GM13976 (cell line): ENCODE measurements at regions not wholly inside any gene's neighbourhood (a gene's known extent, or its start where the extent isn't known, plus 50 kb on each side); places are given as distances from the start of the nearest gene placed in this dataset.

Experiments used
- DNase-seq: peaks from one replicate; pipeline ENCODE4 v3.0.0; 2012; ENCODE audit warnings: low spot score
- in situ Hi-C: fragments of 300-500 bp; cut with MboI; formaldehyde crosslinking; loops from one replicate; pipeline ENCODE4 v1.12.0; 2022; ENCODE audit warnings: low sequenced_read_pairs, mixed read lengths, inconsistent platforms; ENCODE audit not compliant: unreplicated experiment
- TF ChIP-seq, protein P1 (sequence below): IDR thresholded peaks from 2 replicates; pipeline ENCODE4 v1.5.1; 2012; ENCODE audit warnings: borderline replicate concordance, mild to moderate bottlenecking; ENCODE audit not compliant: insufficient read depth; ENCODE audit errors: extremely low read depth, missing control alignments, control extremely low read depth

DNA sequence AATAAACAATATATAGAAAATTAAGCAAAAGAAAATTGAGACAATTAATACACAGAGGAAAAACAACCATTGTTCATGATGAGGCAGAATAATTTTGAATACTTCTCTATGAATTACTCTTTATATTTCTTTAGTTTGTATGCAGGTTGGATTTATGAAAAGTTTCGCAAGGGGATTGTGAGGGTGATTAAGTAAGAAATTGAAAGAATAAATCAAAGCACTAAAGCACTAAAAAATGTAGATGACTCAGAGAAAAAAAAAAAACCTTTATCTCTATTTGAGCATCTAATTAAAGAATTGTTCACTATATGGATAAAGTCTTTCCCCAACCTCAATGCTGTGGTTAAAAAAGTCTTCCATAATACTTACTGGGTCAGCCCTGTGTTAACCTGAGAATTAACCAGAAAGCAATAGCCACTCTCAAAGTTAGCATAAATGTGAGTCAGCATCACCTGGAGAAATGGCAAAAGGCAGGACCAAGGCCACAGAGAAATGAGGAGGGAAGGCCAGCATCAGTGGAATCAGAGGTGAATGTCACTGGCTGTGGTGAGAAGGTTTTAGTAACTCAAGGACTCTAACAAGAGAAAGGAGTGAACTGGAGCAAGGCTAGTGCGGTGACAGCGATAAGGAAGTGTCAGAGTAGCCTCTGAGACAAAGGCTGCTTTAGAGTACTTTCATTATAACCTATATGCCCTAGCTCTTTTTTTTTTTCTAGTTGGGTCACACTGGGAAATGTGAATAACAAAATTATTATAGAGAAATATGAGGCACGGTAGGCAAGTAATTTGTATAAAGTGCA lies 310.4 kb downstream of the KCNC2 start:
- in situ Hi-C loops, result no loop called here
- TF ChIP-seq, protein P1, sequence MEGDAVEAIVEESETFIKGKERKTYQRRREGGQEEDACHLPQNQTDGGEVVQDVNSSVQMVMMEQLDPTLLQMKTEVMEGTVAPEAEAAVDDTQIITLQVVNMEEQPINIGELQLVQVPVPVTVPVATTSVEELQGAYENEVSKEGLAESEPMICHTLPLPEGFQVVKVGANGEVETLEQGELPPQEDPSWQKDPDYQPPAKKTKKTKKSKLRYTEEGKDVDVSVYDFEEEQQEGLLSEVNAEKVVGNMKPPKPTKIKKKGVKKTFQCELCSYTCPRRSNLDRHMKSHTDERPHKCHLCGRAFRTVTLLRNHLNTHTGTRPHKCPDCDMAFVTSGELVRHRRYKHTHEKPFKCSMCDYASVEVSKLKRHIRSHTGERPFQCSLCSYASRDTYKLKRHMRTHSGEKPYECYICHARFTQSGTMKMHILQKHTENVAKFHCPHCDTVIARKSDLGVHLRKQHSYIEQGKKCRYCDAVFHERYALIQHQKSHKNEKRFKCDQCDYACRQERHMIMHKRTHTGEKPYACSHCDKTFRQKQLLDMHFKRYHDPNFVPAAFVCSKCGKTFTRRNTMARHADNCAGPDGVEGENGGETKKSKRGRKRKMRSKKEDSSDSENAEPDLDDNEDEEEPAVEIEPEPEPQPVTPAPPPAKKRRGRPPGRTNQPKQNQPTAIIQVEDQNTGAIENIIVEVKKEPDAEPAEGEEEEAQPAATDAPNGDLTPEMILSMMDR, result no peak
- no peak for DNase-seq

DNA sequence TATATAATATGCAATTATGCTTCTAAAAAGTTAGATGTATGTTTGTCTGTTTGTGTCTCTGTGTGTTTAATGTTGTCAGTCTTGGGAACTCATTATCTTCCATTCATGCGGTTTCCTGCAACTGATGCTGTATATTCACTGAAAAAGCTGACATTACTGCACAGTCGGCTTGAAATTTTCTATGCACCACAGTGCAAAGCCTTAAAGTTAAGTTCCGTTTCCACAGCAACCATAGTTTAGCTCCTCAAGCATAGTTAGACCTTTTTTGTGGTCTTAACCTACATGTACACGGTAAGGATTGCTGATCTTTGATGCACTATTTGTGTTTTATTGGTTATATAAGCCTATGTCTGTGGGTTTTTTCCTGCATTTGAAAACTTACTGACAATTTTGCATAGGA lies 309.4 kb downstream of the KCNC2 start:
- in situ Hi-C loops, result no loop called here
- TF ChIP-seq, protein P1, result no peak
- no peak for DNase-seq

GRCh38 chr12:74903522-74903921 lies 306.1 kb downstream of the KCNC2 start:
- no peak for DNase-seq
- TF ChIP-seq, protein P1, result peak; percentile 8
- in situ Hi-C loops, result no loop called here

DNA sequence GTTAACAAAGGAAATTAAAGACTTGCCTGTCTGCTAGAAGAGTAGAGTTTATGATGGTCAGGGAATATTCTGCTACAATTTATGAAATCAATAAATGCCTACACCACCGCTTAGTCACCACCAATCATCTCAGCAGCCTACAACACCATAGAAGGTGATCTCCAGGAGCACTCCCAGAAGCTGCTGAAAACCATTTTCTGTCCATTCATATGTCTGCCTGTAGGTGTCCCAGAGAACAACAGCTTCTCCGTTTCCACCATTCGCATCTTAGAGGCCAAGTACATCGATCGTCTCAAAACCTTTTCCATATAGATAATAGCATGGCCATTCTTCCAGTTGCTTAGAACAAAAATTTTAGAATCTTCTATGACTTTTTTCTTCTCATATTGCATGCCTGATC lies 303.4 kb downstream of the KCNC2 start:
- in situ Hi-C loops, result no loop called here
- TF ChIP-seq, protein P1, result no peak
- DNase-seq, result no peak

DNA sequence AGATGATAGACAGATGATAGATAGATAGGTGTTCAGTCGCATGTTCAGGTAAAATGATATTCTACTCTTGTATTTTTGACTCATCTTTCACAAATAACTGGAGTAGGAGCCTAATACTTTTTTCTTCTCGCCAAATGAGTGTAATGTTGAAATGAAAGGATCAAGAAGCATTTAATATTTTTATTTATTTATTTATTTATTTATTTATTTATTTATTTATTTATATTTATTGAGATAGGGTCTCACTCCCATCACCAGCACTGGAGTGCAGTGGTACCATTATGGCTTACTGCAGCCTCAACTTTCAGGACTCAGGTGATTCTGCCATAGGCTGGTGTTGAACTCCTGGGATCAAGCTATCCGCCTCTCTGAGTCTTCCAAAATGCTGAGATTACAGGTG lies 298.8 kb downstream of the KCNC2 start:
- TF ChIP-seq, protein P1, result no peak
- in situ Hi-C loops, result no loop called here

DNA sequence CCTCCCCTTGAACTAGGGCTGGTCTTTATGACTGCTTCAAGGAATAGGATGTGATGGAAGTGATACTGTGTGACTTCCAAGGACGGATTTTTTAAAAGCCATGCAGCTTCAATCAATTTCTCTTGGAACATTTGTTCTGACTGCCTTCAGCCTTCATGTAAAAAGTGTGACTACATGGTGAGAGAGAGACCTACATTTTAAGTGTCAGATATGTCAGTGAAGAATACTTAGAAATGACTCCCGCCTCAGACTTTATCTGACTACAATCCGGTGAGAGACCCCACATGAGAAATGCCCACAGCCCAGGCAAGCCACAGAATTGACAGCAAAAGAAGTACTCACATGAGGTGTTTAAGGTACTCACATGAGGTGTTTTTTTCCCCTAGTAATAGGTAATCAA lies 295.3 kb downstream of the KCNC2 start:
- TF ChIP-seq, protein P1, result no peak
- DNase-seq, result no peak
- in situ Hi-C loops, result no loop called here

More for the DNA sequence above, 298.8 kb downstream of the KCNC2 start:
- no peak for DNase-seq

DNA sequence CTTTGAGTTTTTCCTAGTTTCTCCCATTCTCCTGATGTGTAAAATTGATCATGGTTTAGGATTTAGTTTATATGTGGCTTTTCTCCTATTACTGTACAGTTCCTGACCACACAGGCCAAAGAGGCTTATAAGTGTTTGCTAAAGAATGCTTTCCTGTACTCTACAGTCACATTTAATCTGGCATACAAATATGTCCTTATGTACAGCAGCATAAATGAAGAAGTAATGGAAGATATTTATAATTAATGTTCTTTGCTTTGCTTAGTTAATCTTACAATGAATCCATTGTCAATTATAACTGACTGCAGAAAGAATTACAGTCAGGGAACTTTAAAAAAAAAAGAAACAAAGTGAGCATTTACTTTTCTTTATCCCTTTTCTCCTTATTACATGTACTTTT lies 293.9 kb downstream of the KCNC2 start:
- no peak for DNase-seq
- in situ Hi-C loops, result no loop called here
- TF ChIP-seq, protein P1, result no peak
